Activated T-helper 1 cell treated with anti-CD3 and anti-CD28 coated beads, Interleukin-2, amount 50 U/mL, for 16 hours (primary cell): ENCODE measurements at regions not wholly inside any gene's neighbourhood (a gene's known extent, or its start where the extent isn't known, plus 50 kb on each side); places are given as distances from the start of the nearest gene placed in this dataset.

Experiments used
- DNase-seq, 2 donors: peaks; one replicate each; pipeline ENCODE4 v3.0.0-alpha.2; 2020; ENCODE audit warnings: low read depth in 1 of 2, low spot score in 1 of 2

- DNase-seq, result no peak
These were observed 461.4 kb upstream of the KIRREL3 start for GRCh38 chr11:127462065-127462344.

GRCh38 chr11:127461241-127462064 is 460.9 kb upstream of the KIRREL3 start:
- no peak for DNase-seq

DNA sequence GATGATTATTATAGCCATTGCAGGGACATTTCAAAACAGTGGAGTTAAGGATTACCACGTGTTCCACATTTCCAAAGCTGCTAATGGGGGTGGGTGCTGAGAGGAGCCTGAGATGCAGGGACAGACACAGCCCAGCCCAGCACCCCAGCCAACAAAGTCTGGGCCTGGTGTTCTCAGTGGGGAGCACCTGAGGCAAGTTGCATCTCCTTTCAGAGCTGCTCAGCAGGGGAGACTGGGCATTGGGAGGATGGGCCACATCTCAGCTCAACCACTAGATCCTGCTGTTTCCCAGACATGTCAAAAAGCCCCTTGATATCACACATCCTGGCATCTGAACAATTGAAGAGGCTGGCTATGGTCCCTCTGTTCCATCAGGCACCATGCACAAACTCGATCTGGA is 458.0 kb upstream of the KIRREL3 start:
- DNase-seq, result no peak

DNA sequence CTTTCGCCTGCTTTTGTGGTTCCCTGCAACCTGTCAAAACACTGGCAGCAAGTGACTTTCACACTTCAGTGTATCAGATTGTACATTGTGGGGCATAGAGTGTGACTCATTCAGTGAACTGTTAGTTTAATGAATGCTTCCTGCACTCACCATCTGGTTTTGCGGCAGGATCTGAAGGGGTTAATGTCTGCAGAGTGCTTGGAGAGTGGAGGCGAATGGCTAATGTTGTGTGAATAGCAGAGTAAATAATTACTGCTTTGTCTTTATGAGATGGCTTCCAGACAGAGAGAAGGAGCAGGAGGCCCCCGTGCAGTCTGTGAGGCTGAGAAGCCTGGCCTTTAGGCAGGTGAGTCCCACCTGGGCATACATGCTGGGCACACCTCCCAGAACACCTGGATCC is 454.3 kb upstream of the KIRREL3 start:
- DNase-seq, result no peak

DNA sequence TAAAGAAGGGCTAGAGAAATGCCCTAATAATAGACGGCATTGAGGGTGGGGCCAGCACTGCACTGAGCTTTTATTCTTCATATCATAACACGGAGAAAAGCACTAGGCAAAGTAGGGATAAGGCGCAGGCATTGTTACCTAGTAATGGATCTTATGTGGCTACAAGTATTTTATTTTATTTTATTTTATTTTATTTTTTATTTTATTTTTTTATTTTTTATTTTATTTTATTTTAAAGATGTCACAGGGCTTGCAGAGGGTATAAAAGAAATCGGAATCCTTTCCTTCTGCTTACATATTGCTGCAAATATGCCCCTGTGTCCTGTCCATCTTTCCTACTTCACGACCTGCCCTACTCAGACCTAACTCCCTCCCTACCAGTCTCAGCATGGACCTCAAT is 452.0 kb upstream of the KIRREL3 start:
- DNase-seq, result no peak

DNA sequence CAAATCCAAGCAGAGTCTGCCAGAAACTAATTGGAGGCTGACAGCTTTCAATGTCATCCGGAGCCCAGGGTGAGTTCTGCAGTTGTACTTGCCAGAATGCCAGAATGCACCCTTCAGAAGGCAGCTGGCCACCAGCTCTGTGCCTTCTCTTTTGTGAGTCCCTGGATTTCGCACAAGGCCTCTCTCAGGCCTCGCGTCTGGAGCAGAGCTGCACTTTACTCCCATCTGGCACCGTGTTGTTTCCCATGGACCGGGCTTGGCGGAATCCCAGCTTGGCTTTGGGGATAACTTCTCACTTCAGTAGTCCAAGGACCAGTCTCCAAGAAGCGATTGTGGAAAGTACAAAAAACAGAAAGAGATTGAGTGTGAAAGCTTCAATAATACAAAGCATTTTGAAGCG is 451.3 kb upstream of the KIRREL3 start:
- no peak for DNase-seq

DNA sequence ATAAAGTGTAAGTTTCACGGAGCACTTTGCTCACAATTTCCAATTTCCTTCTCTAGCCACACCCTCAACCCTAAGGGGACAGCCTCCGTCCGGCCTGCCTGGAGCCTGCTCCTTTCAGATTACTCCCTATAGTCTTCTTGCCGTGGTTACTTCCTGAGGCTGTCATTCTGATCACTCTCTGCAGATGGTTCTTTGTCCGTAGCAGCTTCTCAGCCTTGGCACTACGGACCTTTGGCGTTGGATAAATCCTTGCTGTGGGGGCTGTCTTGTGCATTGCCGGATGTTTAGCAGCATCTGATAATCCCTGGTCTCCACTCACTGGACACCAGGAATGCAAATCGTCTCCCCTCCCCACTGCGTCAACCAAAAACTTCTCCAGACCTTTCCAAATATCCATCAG is 447.5 kb upstream of the KIRREL3 start:
- DNase-seq, result no peak

DNA sequence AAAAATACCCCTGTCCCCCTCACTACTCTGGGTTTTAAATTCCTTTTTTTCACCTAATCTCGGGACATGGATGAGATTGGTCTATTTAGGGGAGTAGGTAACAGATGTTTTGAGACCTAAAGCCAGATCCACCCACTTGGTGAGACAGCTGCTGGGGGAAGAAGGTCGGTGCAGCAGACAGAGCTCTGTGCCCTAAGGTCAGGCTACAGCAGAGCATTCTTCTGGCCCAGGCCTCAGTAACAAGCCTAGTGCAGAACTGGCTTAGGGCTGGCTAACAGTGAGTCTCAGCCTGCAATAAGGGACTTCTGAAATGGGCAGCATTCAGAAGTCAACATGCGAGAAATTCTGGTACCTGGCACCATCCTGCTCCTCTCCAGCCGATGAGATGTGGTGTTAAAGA is 444.9 kb upstream of the KIRREL3 start:
- no peak for DNase-seq

DNA sequence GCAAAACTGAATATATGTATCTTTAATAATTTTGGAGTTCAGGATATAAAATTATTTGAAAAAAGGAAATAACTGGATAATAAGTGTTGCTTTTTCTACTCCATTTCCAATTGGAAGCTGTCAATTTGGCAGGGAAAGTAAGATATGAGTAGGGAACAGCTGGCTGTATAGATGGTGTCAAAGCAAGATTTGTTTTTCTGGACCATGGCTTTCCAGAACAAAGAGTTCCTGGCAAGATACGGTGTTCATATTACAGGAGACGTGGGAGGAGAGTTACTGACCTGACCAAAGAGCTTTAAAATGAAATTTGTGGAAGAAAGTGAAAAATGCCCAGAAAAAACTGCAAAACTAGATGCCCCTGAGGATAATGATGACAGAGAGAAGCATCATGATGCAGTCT is 442.7 kb upstream of the KIRREL3 start:
- DNase-seq, result no peak

DNA sequence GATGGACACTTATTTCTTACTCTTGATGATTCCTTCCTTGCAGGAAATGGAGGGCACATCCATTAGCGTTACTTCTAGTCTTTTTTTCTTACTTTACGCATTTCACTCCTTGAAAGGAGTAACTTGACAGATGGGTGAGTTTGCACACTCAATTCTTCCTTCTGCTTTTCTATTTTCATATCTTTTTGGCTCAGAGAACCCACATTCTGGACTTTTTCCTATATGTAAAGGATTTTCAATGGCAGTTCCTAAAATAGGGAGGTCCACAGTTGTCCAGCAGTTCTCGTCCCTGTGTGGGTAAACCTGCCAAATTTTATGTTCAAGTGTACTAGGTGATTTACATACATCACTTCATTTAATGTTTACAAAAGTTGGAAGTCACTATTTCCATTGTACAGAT is 440.0 kb upstream of the KIRREL3 start:
- DNase-seq, result no peak

GRCh38 chr11:127425281-127425680 is 424.7 kb upstream of the KIRREL3 start:
- no peak for DNase-seq

- DNase-seq, result no peak
These were observed 424.1 kb upstream of the KIRREL3 start for GRCh38 chr11:127424661-127425060.

GRCh38 chr11:127420139-127420538 is 419.6 kb upstream of the KIRREL3 start:
- no peak for DNase-seq

GRCh38 chr11:127412722-127413380 is 412.3 kb upstream of the KIRREL3 start:
- no peak for DNase-seq

GRCh38 chr11:127412234-127412633 is 411.7 kb upstream of the KIRREL3 start:
- no peak for DNase-seq

GRCh38 chr11:127411283-127411682 is 410.7 kb upstream of the KIRREL3 start:
- no peak for DNase-seq

- DNase-seq, result no peak
These were observed 394.5 kb upstream of the KIRREL3 start for GRCh38 chr11:127395034-127395433.

- no peak for DNase-seq
These were observed 393.0 kb upstream of the KIRREL3 start for GRCh38 chr11:127393460-127393997.

GRCh38 chr11:127392575-127392974 is 392.0 kb upstream of the KIRREL3 start:
- DNase-seq, result no peak

- no peak for DNase-seq
These were observed 389.9 kb upstream of the KIRREL3 start for GRCh38 chr11:127390465-127390864.

- no peak for DNase-seq
These were observed 384.5 kb upstream of the KIRREL3 start for GRCh38 chr11:127385071-127385470.

GRCh38 chr11:127383026-127383425 is 382.5 kb upstream of the KIRREL3 start:
- no peak for DNase-seq

- no peak for DNase-seq
These were observed 380.7 kb upstream of the KIRREL3 start for GRCh38 chr11:127381247-127381646.
